Left cardiac atrium (tissue), 4 donors: ENCODE measurements at regions not wholly inside any gene's neighbourhood (a gene's known extent, or its start where the extent isn't known, plus 50 kb on each side); places are given as distances from the start of the nearest gene placed in this dataset.

ENCODE experiments used
- ATAC-seq, 2 donors: fragments of 200-7000 bp; cut with Tn5 transposase; one replicate each; pipeline ENCODE4 v1.9.1; 2020; ENCODE audit warnings: mild to moderate bottlenecking in 2 of 2, moderate library complexity in 2 of 2
- DNase-seq: peaks from one replicate; pipeline ENCODE4 v3.0.0-alpha.2; 2020
- intact Hi-C, 2 donors: fragments of 100-400 bp; cut with DNase I; formaldehyde crosslinking; loops; one replicate each; pipeline versions ENCODE4 v1.14.1 to v1.15.1; 2022 to 2023
- donor health status: DM: no; HTN: yes; CAD: no.
- donor health status: DM: no; HTN: yes; CAD: no; lungs with severe emphysema.
- donor health status: DM: yes; HTN: yes; CAD: no.
- donor health status: Dilated cardiomyopathy.

GRCh38 chr10:118473305-118473960 is 122.0 kb downstream of the PRLHR start:
- no peak for DNase-seq
- intact Hi-C loops: no loop called here
- no peak for ATAC-seq

- ATAC-seq (no peak), DNase-seq (no peak)
- intact Hi-C loops: no loop called here
Observed at GRCh38 chr10:118472415-118473304, 122.8 kb downstream of the PRLHR start.

- ATAC-seq (no peak), DNase-seq (no peak)
- intact Hi-C loops: no loop called here
Observed at GRCh38 chr10:118471863-118472262, 123.6 kb downstream of the PRLHR start.

- no peak for DNase-seq
- no peak for ATAC-seq
- intact Hi-C loops: no loop called here
Observed at GRCh38 chr10:118470470-118470869, 125.0 kb downstream of the PRLHR start.

- ATAC-seq (no peak), DNase-seq (no peak)
- intact Hi-C loops: no loop called here
Observed at GRCh38 chr10:118467200-118467599, 125.1 kb upstream of the FAM204A start.

- intact Hi-C loops: no loop called here
- ATAC-seq (no peak), DNase-seq (no peak)
Observed at GRCh38 chr10:118465300-118465874, 123.3 kb upstream of the FAM204A start.

GRCh38 chr10:118463740-118464139 is 121.6 kb upstream of the FAM204A start:
- ATAC-seq (no peak), DNase-seq (no peak)
- intact Hi-C loops: no loop called here

- DNase-seq (no peak), ATAC-seq (no peak)
- intact Hi-C loops: no loop called here
Observed at GRCh38 chr10:118462401-118462800, 120.3 kb upstream of the FAM204A start.

- peak; percentile 55 to 82 for ATAC-seq
- intact Hi-C loops: loop anchor here in 1 of 2 donors (2.0 to 5.0 kb wide), 2 partner anchors 965 to 1242 kb away; no protein-coding TSS in a partner anchor
- DNase-seq: peak; percentile 29
Observed at GRCh38 chr10:118459642-118460193, 117.6 kb upstream of the FAM204A start.

GRCh38 chr10:118458957-118459641 is 117.0 kb upstream of the FAM204A start:
- DNase-seq: no peak
- ATAC-seq: no peak
- intact Hi-C loops: loop anchor here in 1 of 2 donors (2.0 to 5.0 kb wide), 2 partner anchors 964 to 1242 kb away; no protein-coding TSS in a partner anchor

GRCh38 chr10:118457824-118458428 is 115.8 kb upstream of the FAM204A start:
- ATAC-seq (no peak), DNase-seq (no peak)
- intact Hi-C loops: loop anchor here in 1 of 2 donors (2.0 to 5.0 kb wide), 2 partner anchors 963 to 1241 kb away; no protein-coding TSS in a partner anchor

GRCh38 chr10:118455181-118455695 is 113.1 kb upstream of the FAM204A start:
- no peak for ATAC-seq
- intact Hi-C loops: loop anchor here in 1 of 2 donors (5.0 kb wide), 1 partner anchor 1238 kb away; no protein-coding TSS in a partner anchor

GRCh38 chr10:118454211-118454610 is 112.1 kb upstream of the FAM204A start:
- DNase-seq (no peak), ATAC-seq (no peak)
- intact Hi-C loops: no loop called here

More at GRCh38 chr10:118455181-118455695, 113.1 kb upstream of the FAM204A start:
- DNase-seq: no peak

- DNase-seq (no peak), ATAC-seq (no peak)
- intact Hi-C loops: no loop called here
Observed at GRCh38 chr10:118452098-118452497, 110.0 kb upstream of the FAM204A start.

GRCh38 chr10:118449521-118449920 is 107.4 kb upstream of the FAM204A start:
- ATAC-seq (no peak), DNase-seq (no peak)
- intact Hi-C loops: no loop called here

GRCh38 chr10:118448744-118449143 is 106.6 kb upstream of the FAM204A start:
- intact Hi-C loops: no loop called here
- ATAC-seq (no peak), DNase-seq (no peak)

GRCh38 chr10:118447478-118448270 is 105.5 kb upstream of the FAM204A start:
- DNase-seq (peak; percentile 57), ATAC-seq (peak in 1 of 2 donors; percentile 25)
- intact Hi-C loops: no loop called here

GRCh38 chr10:118445535-118445934 is 103.4 kb upstream of the FAM204A start:
- ATAC-seq (no peak), DNase-seq (no peak)
- intact Hi-C loops: no loop called here
